H1 (cell line): ENCODE measurements at regions not wholly inside any gene's neighbourhood (a gene's known extent, or its start where the extent isn't known, plus 50 kb on each side); places are given as distances from the start of the nearest gene placed in this dataset.

ENCODE experiments used
- CTCF ChIA-PET: fragments of 300-600 bp; sonication (Branson Sonifier 250); formaldehyde crosslinking; loops from one replicate; lab custom pipeline; 2021; ENCODE audit not compliant: partially characterized antibody; lab: Charles Lee
- POLR2A ChIA-PET: fragments of 300-600 bp; sonication (Branson Sonifier 250); formaldehyde crosslinking; loops from one replicate; lab custom pipeline; 2021; ENCODE audit warnings: inconsistent platforms; ENCODE audit not compliant: partially characterized antibody; lab: Charles Lee
- DNase-seq, 2 experiments: peaks; one replicate each; pipeline versions ENCODE4 v3.0.0 to v3.0.0-alpha.2; 2010 to 2022; ENCODE audit warnings: low spot score in 2 of 2, low read depth in 1 of 2, mixed read lengths in 1 of 2
- FAIRE-seq: peaks from 2 replicates; lab custom pipeline; 2011; peaks lifted over from hg19 to GRCh38; lab: Jason Lieb, UNC
- H2AFZ ChIP-seq: 2 replicates; pipeline ENCODE4 v1.8.1; 2012; ENCODE audit warnings: low read length, inconsistent platforms
- H2AK5ac ChIP-seq: 2 replicates; pipeline ENCODE4 v1.6.1; 2013; ENCODE audit warnings: low read depth, low read length
- H2BK120ac ChIP-seq: replicated peaks from 2 replicates; pipeline ENCODE3; 2013; ENCODE audit warnings: low read depth, low read length, inconsistent platforms
- H2BK12ac ChIP-seq: 2 replicates; pipeline ENCODE4 v1.6.1; 2013; ENCODE audit warnings: low read depth, low read length
- H2BK15ac ChIP-seq: 2 replicates; pipeline ENCODE4 v1.6.1; 2013; ENCODE audit warnings: low read length
- H2BK20ac ChIP-seq: 2 replicates; pipeline ENCODE4 v1.6.1; 2013; ENCODE audit warnings: low read length
- H2BK5ac ChIP-seq: 2 replicates; pipeline ENCODE4 v1.6.1; 2013; ENCODE audit warnings: low read depth, low read length
- H3K14ac ChIP-seq: 2 replicates; pipeline ENCODE4 v1.6.1; 2013; ENCODE audit warnings: inconsistent platforms; ENCODE audit not compliant: insufficient read length
- H3K18ac ChIP-seq: 2 replicates; pipeline ENCODE4 v1.6.1; 2013; ENCODE audit warnings: low read length; ENCODE audit errors: extremely low read depth
- H3K23ac ChIP-seq: 2 replicates; pipeline ENCODE4 v1.6.1; 2013; ENCODE audit warnings: inconsistent platforms; ENCODE audit not compliant: insufficient read length
- H3K23me2 ChIP-seq: 2 replicates; pipeline ENCODE4 v1.6.1; 2013; ENCODE audit warnings: low read depth, low read length
- H3K27ac ChIP-seq: 2 replicates; pipeline ENCODE4 v1.6.1; 2011; ENCODE audit warnings: low read depth, low read length, inconsistent platforms
- H3K27me3 ChIP-seq, 4 experiments: replicated peaks in 1 of 4; 1 replicate in 1 of 4; 2 replicates in 3 of 4; pipeline versions ENCODE4 v1.6.1 to v1.8.1; 2011 to 2013; ENCODE audit warnings: low read length in 3 of 4, mild to moderate bottlenecking in 3 of 4, inconsistent platforms in 2 of 4, mixed read lengths in 2 of 4, moderate library complexity in 1 of 4; ENCODE audit not compliant: control insufficient read depth in 3 of 4, insufficient read depth in 3 of 4; ENCODE audit errors: extremely low read depth in 1 of 4
- H3K36me3 ChIP-seq, 4 experiments: 2 replicates each; pipeline versions ENCODE4 v1.6.1 to v1.8.1; 2011 to 2013; ENCODE audit warnings: mild to moderate bottlenecking in 4 of 4, low read length in 3 of 4, moderate library complexity in 2 of 4, control low read depth in 1 of 4, inconsistent platforms in 1 of 4; ENCODE audit not compliant: insufficient read depth in 4 of 4, control insufficient read depth in 2 of 4
- H3K4ac ChIP-seq: replicated peaks from 2 replicates; pipeline ENCODE3; 2013; ENCODE audit warnings: low read length, low read depth, mixed read lengths, inconsistent platforms; ENCODE audit not compliant: insufficient read length
- H3K4me1 ChIP-seq, 4 experiments: replicated peaks in 1 of 4; 1 replicate in 1 of 4; 2 replicates in 3 of 4; pipeline versions ENCODE4 v1.6.1 to v1.8.1; 2011 to 2013; ENCODE audit warnings: low read length in 3 of 4, inconsistent platforms in 2 of 4, mixed read lengths in 1 of 4; ENCODE audit not compliant: insufficient read depth in 4 of 4, control insufficient read depth in 3 of 4
- H3K4me2 ChIP-seq, 2 experiments: 2 replicates each; pipeline versions ENCODE4 v1.6.1 to v1.8.1; 2011 to 2013; ENCODE audit warnings: low read depth in 2 of 2, low read length in 2 of 2, control low read depth in 1 of 2, inconsistent platforms in 1 of 2, mild to moderate bottlenecking in 1 of 2; ENCODE audit not compliant: insufficient read depth in 1 of 2
- H3K4me3 ChIP-seq, 4 experiments: fragments of 200-600, 300-600 bp in 1 of 4; sonication (generic), shearing (Covaris generic), sonication (Bioruptor Twin) in 1 of 4; 2 replicates each; pipeline versions ENCODE4 v1.5.1 to v1.8.1; 2011 to 2016; ENCODE audit warnings: low read length in 4 of 4, low read depth in 3 of 4, control low read depth in 2 of 4, inconsistent platforms in 2 of 4, mild to moderate bottlenecking in 2 of 4, mixed read lengths in 1 of 4, moderate library complexity in 1 of 4; ENCODE audit not compliant: insufficient read depth in 2 of 4; ENCODE audit errors: extremely low read depth in 1 of 4
- H3K56ac ChIP-seq: replicated peaks from 2 replicates; pipeline ENCODE3; 2013; ENCODE audit warnings: low read depth, mild to moderate bottlenecking, mixed read lengths, low read length, inconsistent platforms; ENCODE audit not compliant: insufficient read length
- H3K79me1 ChIP-seq: 2 replicates; pipeline ENCODE4 v1.6.1; 2013; ENCODE audit warnings: low read depth, low read length, control low read depth
- H3K79me2 ChIP-seq, 2 experiments: 2 replicates each; pipeline versions ENCODE4 v1.6.1 to v1.8.1; 2012 to 2013; ENCODE audit warnings: low read length in 2 of 2, mild to moderate bottlenecking in 2 of 2, inconsistent platforms in 1 of 2; ENCODE audit not compliant: insufficient read depth in 2 of 2, control insufficient read depth in 1 of 2
- H3K9ac ChIP-seq, 4 experiments: replicated peaks in 1 of 4; 1 replicate in 1 of 4; 2 replicates in 3 of 4; pipeline versions ENCODE4 v1.6.1 to v1.8.1; 2011 to 2013; ENCODE audit warnings: low read depth in 3 of 4, low read length in 3 of 4, control low read depth in 2 of 4, mild to moderate bottlenecking in 2 of 4, moderate library complexity in 2 of 4, inconsistent platforms in 1 of 4; ENCODE audit errors: extremely low read depth in 1 of 4
- H3K9me3 ChIP-seq, 2 experiments: 2 replicates each; pipeline versions ENCODE4 v1.6.1 to v1.8.1; 2012 to 2013; ENCODE audit warnings: mild to moderate bottlenecking in 2 of 2, moderate library complexity in 2 of 2, control low read depth in 1 of 2, inconsistent platforms in 1 of 2, low read depth in 1 of 2, low read length in 1 of 2, mixed read lengths in 1 of 2; ENCODE audit not compliant: insufficient read depth in 2 of 2
- H4K20me1 ChIP-seq, 2 experiments: replicated peaks in 1 of 2; 2 replicates each; pipeline versions ENCODE3 to v1.8.1; 2011 to 2013; ENCODE audit warnings: inconsistent platforms in 2 of 2, low read length in 2 of 2, mild to moderate bottlenecking in 1 of 2; ENCODE audit not compliant: insufficient read depth in 2 of 2, control insufficient read depth in 1 of 2
- H4K5ac ChIP-seq: 2 replicates; pipeline ENCODE4 v1.6.1; 2013; ENCODE audit warnings: low read length, low read depth, mixed read lengths, inconsistent platforms; ENCODE audit not compliant: insufficient read length
- H4K8ac ChIP-seq: 2 replicates; pipeline ENCODE4 v1.8.0; 2013; ENCODE audit warnings: mild to moderate bottlenecking, moderate library complexity, low read length, inconsistent platforms; ENCODE audit not compliant: insufficient read depth; ENCODE audit errors: extremely low read depth
- H4K91ac ChIP-seq: replicated peaks from 2 replicates; pipeline ENCODE3; 2013; ENCODE audit warnings: low read length, mixed read lengths, inconsistent platforms; ENCODE audit not compliant: insufficient read length
- TAF7 ChIP-seq: optimal IDR thresholded peaks from 2 replicates; pipeline ENCODE3; 2011; ENCODE audit warnings: low read depth, mild to moderate bottlenecking, inconsistent platforms, low read length, moderate library complexity, borderline replicate concordance
- WGBS, 2 experiments: shearing (Covaris generic) in 1 of 2; methylation state at CpG; one replicate each; pipeline versions ENCODE4 v1.1.6 to v1.1.7; 2013 to 2015; ENCODE audit warnings: low lambda C conversion rate in 2 of 2, mixed read lengths in 2 of 2, inconsistent platforms in 1 of 2, low coverage in 1 of 2, missing lambda C conversion rate in 1 of 2; ENCODE audit not compliant: insufficient replicate concordance in 2 of 2, insufficient coverage in 1 of 2, insufficient read length in 1 of 2; ENCODE audit errors: extremely low coverage in 1 of 2, missing lambda C conversion rate in 1 of 2; 5-methylcytosine and 5-hydroxymethylcytosine counted together
- TF ChIP-seq, protein P1 (sequence below): IDR thresholded peaks from 2 replicates; pipeline ENCODE4 v1.6.1; 2012; ENCODE audit warnings: inconsistent platforms
- TF ChIP-seq, protein P2 (sequence below): IDR thresholded peaks from 2 replicates; pipeline ENCODE4 v1.6.1; 2012; ENCODE audit warnings: inconsistent platforms
- TF ChIP-seq, protein P3 (sequence below): IDR thresholded peaks from 2 replicates; pipeline ENCODE4 v1.6.1; 2011; ENCODE audit warnings: low read length, improper control_type of control experiment

DNA sequence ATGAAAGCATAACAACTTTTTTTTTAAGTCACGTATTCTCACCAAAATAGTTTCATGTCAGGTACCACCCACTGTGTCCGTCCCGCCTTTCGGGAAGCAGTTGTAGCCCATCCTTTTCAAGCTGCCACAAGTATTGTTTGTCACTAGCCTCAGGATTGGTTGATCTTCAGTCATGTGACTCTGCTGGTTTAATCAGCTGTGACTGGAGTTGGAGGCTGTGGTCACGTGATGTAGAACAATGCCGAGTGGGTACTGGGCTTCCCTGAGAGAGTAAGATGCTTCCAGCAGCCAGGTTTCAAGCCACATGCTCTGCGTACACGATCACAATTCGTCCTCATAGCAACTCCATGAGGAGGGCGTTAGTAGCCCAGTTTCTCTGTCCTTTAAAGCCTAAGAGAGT, 83.0 kb upstream of the WSCD2 start:
- CTCF ChIA-PET: interaction anchor here (3.1 kb wide), 1 partner anchor 17 kb away, joined by 11 read pairs; no protein-coding TSS in a partner anchor
- FAIRE-seq: no peak

More for the DNA sequence above, 83.0 kb upstream of the WSCD2 start:
- Histone ChIP-seq H3K4me3 (no peak overlapping the region), H2BK15ac (no peak overlapping the region), H3K23me2 (no peaks in the 10 kb centered on the region; the same call in 1 of the 2 replicates), H3K36me3 (no peaks in the 10 kb centered on the region), H3K79me1 (no peaks in the 10 kb centered on the region), H4K20me1 (no peaks in the 10 kb centered on the region), H2BK120ac (no peak overlapping the region), H4K8ac (no peak overlapping the region), H3K14ac (no peak overlapping the region), H2AFZ (peak overlapping the region; percentile 88; the same call in 1 of the 2 replicates), H3K18ac (no peak overlapping the region), H3K9me3 (no peaks in the 10 kb centered on the region), H3K79me2 (no peaks in the 10 kb centered on the region), H3K4me1 (no peaks in the 10 kb centered on the region), H3K4me2 (no peak overlapping the region), H3K23ac (no peak overlapping the region), H2AK5ac (no peak overlapping the region), H3K27me3 (0 out of 7 replicates have a peak, but pooled peaks cover 0 to 2% (median 0%) of the 10 kb centered on the region in 4 experiments), H3K56ac (no peak overlapping the region), H2BK12ac (no peak overlapping the region), H4K91ac (no peak overlapping the region), H3K27ac (no peak overlapping the region), H2BK5ac (no peak overlapping the region), H4K5ac (no peak overlapping the region), H3K9ac (no peak overlapping the region), H3K4ac (no peak overlapping the region), H2BK20ac (no peak overlapping the region)
- 84% methylated on average over 10 of the region's 10 CpGs; no CpG with 5 or more reads in 1 of the 2 experiments for WGBS, 2 experiments
- no peak for TF ChIP-seq TAF7
- TF ChIP-seq, protein P1, sequence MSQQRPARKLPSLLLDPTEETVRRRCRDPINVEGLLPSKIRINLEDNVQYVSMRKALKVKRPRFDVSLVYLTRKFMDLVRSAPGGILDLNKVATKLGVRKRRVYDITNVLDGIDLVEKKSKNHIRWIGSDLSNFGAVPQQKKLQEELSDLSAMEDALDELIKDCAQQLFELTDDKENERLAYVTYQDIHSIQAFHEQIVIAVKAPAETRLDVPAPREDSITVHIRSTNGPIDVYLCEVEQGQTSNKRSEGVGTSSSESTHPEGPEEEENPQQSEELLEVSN: peak; percentile 41; the same call in 1 of the 2 replicates
- TF ChIP-seq, protein P2, sequence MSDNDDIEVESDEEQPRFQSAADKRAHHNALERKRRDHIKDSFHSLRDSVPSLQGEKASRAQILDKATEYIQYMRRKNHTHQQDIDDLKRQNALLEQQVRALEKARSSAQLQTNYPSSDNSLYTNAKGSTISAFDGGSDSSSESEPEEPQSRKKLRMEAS: 0 out of 2 replicates have a peak, but pooled peaks have one; percentile 9
- TF ChIP-seq, protein P3, sequence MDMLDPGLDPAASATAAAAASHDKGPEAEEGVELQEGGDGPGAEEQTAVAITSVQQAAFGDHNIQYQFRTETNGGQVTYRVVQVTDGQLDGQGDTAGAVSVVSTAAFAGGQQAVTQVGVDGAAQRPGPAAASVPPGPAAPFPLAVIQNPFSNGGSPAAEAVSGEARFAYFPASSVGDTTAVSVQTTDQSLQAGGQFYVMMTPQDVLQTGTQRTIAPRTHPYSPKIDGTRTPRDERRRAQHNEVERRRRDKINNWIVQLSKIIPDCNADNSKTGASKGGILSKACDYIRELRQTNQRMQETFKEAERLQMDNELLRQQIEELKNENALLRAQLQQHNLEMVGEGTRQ: peak; percentile 68
- POLR2A ChIA-PET: no interaction called here
- no peak for DNase-seq
